ENCODE measurements at regions not wholly inside any gene's neighbourhood (a gene's known extent, or its start where the extent isn't known, plus 50 kb on each side); places are given as distances from the start of the nearest gene placed in this dataset.

DNA sequence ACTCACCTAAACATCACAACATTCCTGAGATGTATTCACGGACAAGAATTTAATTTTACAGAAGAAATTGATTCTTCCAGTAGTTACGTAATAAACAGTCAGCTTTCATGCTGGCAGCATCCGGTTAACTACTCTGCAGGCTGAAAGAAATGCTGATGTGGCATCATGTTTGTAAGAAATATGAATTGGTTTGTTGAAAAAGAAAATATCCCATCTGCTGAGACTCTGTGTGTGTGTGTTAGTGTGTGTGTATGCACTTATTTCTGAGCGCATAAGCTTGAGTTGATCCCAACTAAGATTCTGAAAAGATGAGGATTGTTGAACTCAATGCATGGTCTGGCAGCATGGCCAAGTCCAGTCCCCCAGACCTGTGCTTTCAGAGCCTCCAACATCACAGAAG is 74.3 kb upstream of the FAM216B start:
- no peak for DNase-seq (ENCODE audit: low spot score in 2 of 2)
- intact Hi-C loops (cut with DNase I; ENCODE audit: low total_unique reads), result no loop called here
- H3K4me3 ChIP-seq (ENCODE audit: low read depth, poor library complexity, severe bottlenecking), result no peak overlapping the region
- WGBS, 2 donors, result 59 to 61% methylated on average over 4 of the region's 4 CpGs
- TF ChIP-seq, protein P1, sequence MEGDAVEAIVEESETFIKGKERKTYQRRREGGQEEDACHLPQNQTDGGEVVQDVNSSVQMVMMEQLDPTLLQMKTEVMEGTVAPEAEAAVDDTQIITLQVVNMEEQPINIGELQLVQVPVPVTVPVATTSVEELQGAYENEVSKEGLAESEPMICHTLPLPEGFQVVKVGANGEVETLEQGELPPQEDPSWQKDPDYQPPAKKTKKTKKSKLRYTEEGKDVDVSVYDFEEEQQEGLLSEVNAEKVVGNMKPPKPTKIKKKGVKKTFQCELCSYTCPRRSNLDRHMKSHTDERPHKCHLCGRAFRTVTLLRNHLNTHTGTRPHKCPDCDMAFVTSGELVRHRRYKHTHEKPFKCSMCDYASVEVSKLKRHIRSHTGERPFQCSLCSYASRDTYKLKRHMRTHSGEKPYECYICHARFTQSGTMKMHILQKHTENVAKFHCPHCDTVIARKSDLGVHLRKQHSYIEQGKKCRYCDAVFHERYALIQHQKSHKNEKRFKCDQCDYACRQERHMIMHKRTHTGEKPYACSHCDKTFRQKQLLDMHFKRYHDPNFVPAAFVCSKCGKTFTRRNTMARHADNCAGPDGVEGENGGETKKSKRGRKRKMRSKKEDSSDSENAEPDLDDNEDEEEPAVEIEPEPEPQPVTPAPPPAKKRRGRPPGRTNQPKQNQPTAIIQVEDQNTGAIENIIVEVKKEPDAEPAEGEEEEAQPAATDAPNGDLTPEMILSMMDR (IDR thresholded peaks at IDR 0.05), result no peak
- no peak for TF ChIP-seq POLR2A (IDR thresholded peaks at IDR 0.05)

DNA sequence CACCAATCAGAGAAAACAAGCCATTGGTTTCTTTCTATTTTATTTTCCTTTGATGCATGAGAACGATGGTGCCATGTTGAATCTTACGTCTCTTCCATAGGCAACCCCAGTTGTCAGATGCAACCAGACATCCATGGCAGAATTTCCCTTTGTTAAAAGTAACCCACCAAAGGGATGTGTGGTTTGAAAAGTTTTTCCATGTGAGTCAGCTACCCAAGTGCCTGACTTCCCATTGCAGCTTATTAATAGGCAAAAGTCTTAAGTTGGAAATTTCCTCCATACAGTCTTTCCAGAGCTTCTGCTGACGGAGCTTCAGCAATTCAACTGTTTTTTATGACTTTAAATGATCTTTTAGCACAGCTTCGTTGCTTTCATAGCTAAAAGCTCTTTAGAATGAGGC is 73.8 kb upstream of the FAM216B start:
- intact Hi-C loops (cut with DNase I; ENCODE audit: low total_unique reads), result no loop called here
- H3K4me3 ChIP-seq (ENCODE audit: low read depth, poor library complexity, severe bottlenecking), result no peak overlapping the region
- DNase-seq (ENCODE audit: low spot score in 2 of 2), result no peak
- WGBS, 2 donors, result 77 to 84% methylated on average over 4 of the region's 4 CpGs
- TF ChIP-seq POLR2A (IDR thresholded peaks at IDR 0.05), result no peak
- TF ChIP-seq, protein P1 (IDR thresholded peaks at IDR 0.05), result no peak

DNA sequence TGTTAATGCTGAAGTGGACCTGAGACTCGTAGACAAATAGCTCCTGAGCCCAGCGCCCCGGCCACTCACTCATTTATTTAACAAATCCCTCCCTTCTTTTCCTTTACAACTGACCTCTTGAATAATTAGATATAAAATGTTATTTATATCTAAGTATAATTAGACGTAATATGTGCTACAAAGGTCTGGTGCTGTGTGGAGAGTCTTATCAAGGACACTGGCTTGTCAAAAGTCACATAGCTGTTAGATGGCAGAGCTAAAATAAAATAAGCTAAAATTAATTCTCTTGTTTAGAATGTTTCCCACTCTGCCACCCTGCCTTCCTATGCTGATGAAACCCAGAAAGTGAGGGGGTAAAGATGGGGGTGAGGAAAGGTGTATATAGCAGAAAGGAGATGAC is 73.0 kb upstream of the FAM216B start:
- WGBS, 2 donors, result 89 to 96% methylated on average over 4 of the region's 4 CpGs
- no peak for TF ChIP-seq POLR2A (IDR thresholded peaks at IDR 0.05)
- TF ChIP-seq, protein P1 (IDR thresholded peaks at IDR 0.05), result no peak
- intact Hi-C loops (cut with DNase I; ENCODE audit: low total_unique reads), result no loop called here
- no peak overlapping the region for H3K4me3 ChIP-seq (ENCODE audit: low read depth, poor library complexity, severe bottlenecking)
- no peak for DNase-seq (ENCODE audit: low spot score in 2 of 2)

DNA sequence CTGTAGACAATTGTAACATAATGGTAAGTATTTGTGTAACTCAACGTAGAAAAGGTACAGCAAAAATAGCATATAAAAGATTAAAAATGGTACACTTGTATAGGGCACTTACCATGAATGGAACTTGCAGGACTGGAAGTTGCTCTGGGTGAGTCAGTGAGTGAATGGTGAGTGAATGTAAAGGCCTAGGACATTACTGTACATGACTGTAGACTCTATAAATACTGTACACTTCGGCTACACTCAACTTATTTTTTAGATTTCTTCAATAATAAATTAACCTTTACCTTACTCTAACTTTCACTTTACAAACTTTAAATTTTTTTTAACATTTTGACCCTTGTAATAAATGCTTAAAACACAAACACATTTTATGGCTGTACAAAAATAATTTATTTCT is 72.1 kb upstream of the FAM216B start:
- no peak for TF ChIP-seq POLR2A (IDR thresholded peaks at IDR 0.05)
- TF ChIP-seq, protein P1 (IDR thresholded peaks at IDR 0.05), result no peak
- DNase-seq (ENCODE audit: low spot score in 2 of 2), result no peak
- no peak overlapping the region for H3K4me3 ChIP-seq (ENCODE audit: low read depth, poor library complexity, severe bottlenecking)
- WGBS, 2 donors, result 90% methylated on average over 2 of the region's 2 CpGs
- intact Hi-C loops (cut with DNase I; ENCODE audit: low total_unique reads), result no loop called here

DNA sequence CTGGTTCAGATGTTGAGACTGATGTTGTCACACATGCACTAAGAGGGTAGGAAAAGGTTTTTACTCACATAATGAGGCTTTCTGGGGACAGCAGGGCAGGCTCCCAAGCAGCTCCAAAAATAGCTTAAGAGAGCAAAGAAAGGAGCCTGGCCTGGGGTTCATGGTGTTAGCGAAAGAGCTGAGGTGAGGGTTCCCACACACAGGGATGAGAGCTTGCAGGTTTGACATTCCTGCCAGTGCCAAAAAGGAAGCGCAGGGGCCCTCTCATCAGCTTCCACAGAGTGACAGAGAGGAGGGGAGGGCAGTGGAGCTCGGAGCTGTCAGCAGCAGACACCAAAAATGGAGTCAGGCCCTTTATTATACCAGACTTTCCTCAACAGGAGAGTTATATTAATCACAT is 65.5 kb upstream of the FAM216B start:
- TF ChIP-seq, protein P1 (IDR thresholded peaks at IDR 0.05), result no peak
- TF ChIP-seq POLR2A (IDR thresholded peaks at IDR 0.05), result no peak

DNA sequence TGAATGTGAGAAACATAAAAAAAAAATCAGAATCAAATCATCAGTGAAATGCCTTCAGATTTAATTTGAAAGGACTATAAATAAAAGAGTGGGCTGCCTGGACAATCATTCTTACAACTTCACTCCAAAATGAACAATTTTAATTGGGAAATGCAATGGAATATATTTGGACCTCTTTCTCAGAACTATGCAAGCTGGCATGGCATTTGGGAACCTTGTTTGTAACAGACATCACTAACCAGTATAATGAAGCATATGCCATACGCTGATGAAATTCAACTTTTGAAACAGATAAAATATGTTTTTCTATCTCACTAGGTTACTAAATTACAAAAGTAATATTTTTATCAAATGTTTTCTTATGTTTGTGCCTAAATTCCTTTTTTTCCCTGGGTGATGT is 64.2 kb upstream of the FAM216B start:
- TF ChIP-seq POLR2A (IDR thresholded peaks at IDR 0.05), result no peak
- TF ChIP-seq, protein P1 (IDR thresholded peaks at IDR 0.05), result no peak
- intact Hi-C loops (cut with DNase I; ENCODE audit: low total_unique reads), result no loop called here
- WGBS, 2 donors, result 96 to 98% methylated on average over 1 of the region's 1 CpG
- H3K4me3 ChIP-seq (ENCODE audit: low read depth, poor library complexity, severe bottlenecking), result no peak overlapping the region
- DNase-seq (ENCODE audit: low spot score in 2 of 2), result no peak

More for the DNA sequence above, 65.5 kb upstream of the FAM216B start:
- no peak overlapping the region for H3K4me3 ChIP-seq (ENCODE audit: low read depth, poor library complexity, severe bottlenecking)
- WGBS, 2 donors, result 73 to 78% methylated on average over 3 of the region's 3 CpGs
- DNase-seq (ENCODE audit: low spot score in 2 of 2), result no peak
- intact Hi-C loops (cut with DNase I; ENCODE audit: low total_unique reads), result no loop called here

Measured in lower leg skin (tissue), 4 donors.